Fibroblast of the conjunctiva (primary cell): ENCODE measurements at regions not wholly inside any gene's neighbourhood (a gene's known extent, or its start where the extent isn't known, plus 50 kb on each side); places are given as distances from the start of the nearest gene placed in this dataset.
"Not testable (repeated sequence)": the region's sequence is repeated elsewhere in the genome, so short reads cannot be mapped to it uniquely, and the experiment has no call there.

Experiments
- DNase-seq: peaks from one replicate; pipeline ENCODE4 v3.0.0-alpha.2; 2010; ENCODE audit warnings: low read depth

- no peak for DNase-seq
Observed at GRCh38 chr4:58368221-58368620, 1258.0 kb upstream of the IGFBP7 start.

GRCh38 chr4:58360354-58361133 lies 1250.4 kb upstream of the IGFBP7 start:
- no peak for DNase-seq

- no peak for DNase-seq
Observed at GRCh38 chr4:58359590-58359989, 1249.4 kb upstream of the IGFBP7 start.

GRCh38 chr4:58357947-58358346 lies 1247.8 kb upstream of the IGFBP7 start:
- DNase-seq: no peak

- DNase-seq: no peak
Observed at GRCh38 chr4:58325070-58325469, 1214.9 kb upstream of the IGFBP7 start.

- DNase-seq: no peak
Observed at GRCh38 chr4:58313444-58313843, 1203.3 kb upstream of the IGFBP7 start.

GRCh38 chr4:58303456-58303855 lies 1193.3 kb upstream of the IGFBP7 start:
- no peak for DNase-seq

- DNase-seq: no peak
Observed at GRCh38 chr4:58301376-58301999, 1191.3 kb upstream of the IGFBP7 start.

GRCh38 chr4:58286335-58286734 lies 1176.2 kb upstream of the IGFBP7 start:
- no peak for DNase-seq

GRCh38 chr4:58280928-58281327 lies 1170.7 kb upstream of the IGFBP7 start:
- DNase-seq: not testable (repeated sequence)

- no peak for DNase-seq
Observed at GRCh38 chr4:58275856-58276255, 1165.7 kb upstream of the IGFBP7 start.

- no peak for DNase-seq
Observed at GRCh38 chr4:58274553-58274952, 1164.4 kb upstream of the IGFBP7 start.

GRCh38 chr4:58272311-58272710 lies 1162.1 kb upstream of the IGFBP7 start:
- DNase-seq: no peak

GRCh38 chr4:58265734-58266133 lies 1155.5 kb upstream of the IGFBP7 start:
- DNase-seq: no peak

GRCh38 chr4:58261526-58261925 lies 1151.3 kb upstream of the IGFBP7 start:
- DNase-seq: no peak

GRCh38 chr4:58254291-58254690 lies 1144.1 kb upstream of the IGFBP7 start:
- no peak for DNase-seq

GRCh38 chr4:58252656-58253055 lies 1142.5 kb upstream of the IGFBP7 start:
- no peak for DNase-seq

GRCh38 chr4:58247792-58248191 lies 1137.6 kb upstream of the IGFBP7 start:
- no peak for DNase-seq

GRCh38 chr4:58225460-58225859 lies 1115.3 kb upstream of the IGFBP7 start:
- DNase-seq: no peak

- DNase-seq: no peak
Observed at GRCh38 chr4:58219179-58219578, 1109.0 kb upstream of the IGFBP7 start.

- no peak for DNase-seq
Observed at GRCh38 chr4:58216461-58216860, 1106.3 kb upstream of the IGFBP7 start.

- DNase-seq: no peak
Observed at GRCh38 chr4:58214376-58214775, 1104.2 kb upstream of the IGFBP7 start.

- DNase-seq: no peak
Observed at GRCh38 chr4:58209551-58209950, 1099.4 kb upstream of the IGFBP7 start.

- no peak for DNase-seq
Observed at GRCh38 chr4:58209001-58209400, 1098.8 kb upstream of the IGFBP7 start.
